ENCODE measurements at regions not wholly inside any gene's neighbourhood (a gene's known extent, or its start where the extent isn't known, plus 50 kb on each side); places are given as distances from the start of the nearest gene placed in this dataset.

- TF ChIP-seq CTCF (IDR thresholded peaks at IDR 0.05) = no peak
- no peak for TF ChIP-seq POLR2A (IDR thresholded peaks at IDR 0.05)
- TF ChIP-seq POLR2AphosphoS5 (IDR thresholded peaks at IDR 0.05) = no peak
- TF ChIP-seq EP300 (IDR thresholded peaks at IDR 0.05) = no peak
These were observed 682.3 kb downstream of the TBC1D22A start for GRCh38 chr22:47444746-47445065.
